Liver (tissue), 3 donors: ENCODE measurements at regions not wholly inside any gene's neighbourhood (a gene's known extent, or its start where the extent isn't known, plus 50 kb on each side); places are given as distances from the start of the nearest gene placed in this dataset.

ENCODE experiments used
- CTCF ChIP-seq: fragments of 150-350 bp; IDR thresholded peaks from 2 replicates; pipeline ENCODE4 v1.5.1; 2017; ENCODE audit warnings: improper control_type of control experiment, low read depth, low read length; ENCODE audit not compliant: missing input control
- EGR1 ChIP-seq, 2 donors: IDR thresholded peaks; 2 replicates each; pipeline ENCODE4 v1.6.1; 2016 to 2018; ENCODE audit warnings: antibody characterized with exemption in 2 of 2, low read depth in 2 of 2
- FOXA1 ChIP-seq: IDR thresholded peaks from 2 replicates; pipeline ENCODE4 v1.6.1; 2016; ENCODE audit warnings: antibody characterized with exemption
- GABPA ChIP-seq, 2 donors: IDR thresholded peaks in 1 of 2; conservative IDR thresholded peaks in 1 of 2; 2 replicates each; pipeline ENCODE4 v1.6.1; 2016; ENCODE audit warnings: antibody characterized with exemption in 2 of 2, mild to moderate bottlenecking in 1 of 2, moderate library complexity in 1 of 2
- HNF4A ChIP-seq, 2 donors: conservative IDR thresholded peaks; 2 replicates each; pipeline ENCODE4 v1.6.1; 2016; ENCODE audit warnings: antibody characterized with exemption in 2 of 2, mild to moderate bottlenecking in 2 of 2
- MAX ChIP-seq: IDR thresholded peaks from 2 replicates; pipeline ENCODE4 v1.6.1; 2016; ENCODE audit warnings: antibody characterized with exemption
- RXRA ChIP-seq, 2 donors: IDR thresholded peaks; 2 replicates each; pipeline ENCODE4 v1.6.1; 2017 to 2018; ENCODE audit warnings: antibody characterized with exemption in 2 of 2, mild to moderate bottlenecking in 1 of 2
- SP1 ChIP-seq: IDR thresholded peaks from 2 replicates; pipeline ENCODE4 v1.6.1; 2018; ENCODE audit warnings: antibody characterized with exemption, mild to moderate bottlenecking
- TAF1 ChIP-seq: conservative IDR thresholded peaks from 2 replicates; pipeline ENCODE4 v1.6.1; 2016; ENCODE audit warnings: antibody characterized with exemption, mild to moderate bottlenecking
- YY1 ChIP-seq: IDR thresholded peaks from 2 replicates; pipeline ENCODE4 v1.6.1; 2016; ENCODE audit warnings: antibody characterized with exemption, mild to moderate bottlenecking
- ZBTB33 ChIP-seq: IDR thresholded peaks from 2 replicates; pipeline ENCODE4 v1.6.1; 2016; ENCODE audit warnings: antibody characterized with exemption
- TF ChIP-seq, protein P1 (sequence below): IDR thresholded peaks from 2 replicates; pipeline ENCODE4 v1.6.1; 2016; ENCODE audit warnings: antibody characterized with exemption, mild to moderate bottlenecking
- TF ChIP-seq, protein P2 (sequence below): IDR thresholded peaks from 2 replicates; pipeline ENCODE4 v1.6.1; 2016; ENCODE audit warnings: antibody characterized with exemption
- donor health status: healthy.
- donor health status: healthy.

DNA sequence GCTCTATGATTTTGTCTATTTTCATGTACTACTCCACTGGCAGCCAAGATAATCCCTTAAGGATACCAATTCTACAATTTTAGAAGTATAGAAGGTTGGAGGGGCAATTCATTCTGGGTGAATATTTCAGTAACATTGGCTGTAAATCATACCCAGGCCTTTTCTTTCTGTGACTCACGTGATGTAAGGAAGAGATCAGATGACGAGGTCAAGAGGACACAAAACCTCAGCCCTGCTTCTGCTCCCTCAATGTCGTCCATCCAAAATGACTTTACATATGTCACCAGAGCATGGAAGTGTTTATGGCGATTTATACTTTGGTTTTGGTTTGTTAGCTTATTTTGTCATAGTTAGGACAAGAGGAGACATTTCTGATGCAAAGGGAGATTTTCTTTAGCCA lies 70.7 kb upstream of the SLC4A4 start:
- no peak for TF ChIP-seq CTCF
- TF ChIP-seq, protein P1, sequence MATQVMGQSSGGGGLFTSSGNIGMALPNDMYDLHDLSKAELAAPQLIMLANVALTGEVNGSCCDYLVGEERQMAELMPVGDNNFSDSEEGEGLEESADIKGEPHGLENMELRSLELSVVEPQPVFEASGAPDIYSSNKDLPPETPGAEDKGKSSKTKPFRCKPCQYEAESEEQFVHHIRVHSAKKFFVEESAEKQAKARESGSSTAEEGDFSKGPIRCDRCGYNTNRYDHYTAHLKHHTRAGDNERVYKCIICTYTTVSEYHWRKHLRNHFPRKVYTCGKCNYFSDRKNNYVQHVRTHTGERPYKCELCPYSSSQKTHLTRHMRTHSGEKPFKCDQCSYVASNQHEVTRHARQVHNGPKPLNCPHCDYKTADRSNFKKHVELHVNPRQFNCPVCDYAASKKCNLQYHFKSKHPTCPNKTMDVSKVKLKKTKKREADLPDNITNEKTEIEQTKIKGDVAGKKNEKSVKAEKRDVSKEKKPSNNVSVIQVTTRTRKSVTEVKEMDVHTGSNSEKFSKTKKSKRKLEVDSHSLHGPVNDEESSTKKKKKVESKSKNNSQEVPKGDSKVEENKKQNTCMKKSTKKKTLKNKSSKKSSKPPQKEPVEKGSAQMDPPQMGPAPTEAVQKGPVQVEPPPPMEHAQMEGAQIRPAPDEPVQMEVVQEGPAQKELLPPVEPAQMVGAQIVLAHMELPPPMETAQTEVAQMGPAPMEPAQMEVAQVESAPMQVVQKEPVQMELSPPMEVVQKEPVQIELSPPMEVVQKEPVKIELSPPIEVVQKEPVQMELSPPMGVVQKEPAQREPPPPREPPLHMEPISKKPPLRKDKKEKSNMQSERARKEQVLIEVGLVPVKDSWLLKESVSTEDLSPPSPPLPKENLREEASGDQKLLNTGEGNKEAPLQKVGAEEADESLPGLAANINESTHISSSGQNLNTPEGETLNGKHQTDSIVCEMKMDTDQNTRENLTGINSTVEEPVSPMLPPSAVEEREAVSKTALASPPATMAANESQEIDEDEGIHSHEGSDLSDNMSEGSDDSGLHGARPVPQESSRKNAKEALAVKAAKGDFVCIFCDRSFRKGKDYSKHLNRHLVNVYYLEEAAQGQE, result no peak
- TF ChIP-seq RXRA (IDR thresholded peaks at IDR 0.05), result no peak
- no peak for TF ChIP-seq ZBTB33
- no peak for TF ChIP-seq EGR1 (IDR thresholded peaks at IDR 0.05; ENCODE audit: low read depth in 2 of 2)
- no peak for TF ChIP-seq TAF1
- TF ChIP-seq FOXA1, result no peak
- TF ChIP-seq GABPA (IDR thresholded peaks at IDR 0.05 in 1 of 2, conservative IDR thresholded peaks at IDR 0.05 in 1 of 2), result no peak
- TF ChIP-seq HNF4A (conservative IDR thresholded peaks at IDR 0.05), result no peak
- no peak for TF ChIP-seq SP1
- TF ChIP-seq, protein P2, sequence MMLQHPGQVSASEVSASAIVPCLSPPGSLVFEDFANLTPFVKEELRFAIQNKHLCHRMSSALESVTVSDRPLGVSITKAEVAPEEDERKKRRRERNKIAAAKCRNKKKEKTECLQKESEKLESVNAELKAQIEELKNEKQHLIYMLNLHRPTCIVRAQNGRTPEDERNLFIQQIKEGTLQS, result no peak
- TF ChIP-seq YY1, result no peak
- TF ChIP-seq MAX, result no peak
